Vagina (tissue), 2 donors: ENCODE measurements at regions not wholly inside any gene's neighbourhood (a gene's known extent, or its start where the extent isn't known, plus 50 kb on each side); places are given as distances from the start of the nearest gene placed in this dataset.

Source experiments
- POLR2AphosphoS5 ChIP-seq, 2 donors: sonication (generic); formaldehyde crosslinking; IDR thresholded peaks; one replicate each; pipeline ENCODE4 v1.9.0; 2017; ENCODE audit warnings: antibody characterized with exemption in 2 of 2, mild to moderate bottlenecking in 2 of 2, low read depth in 1 of 2; ENCODE audit not compliant: insufficient read depth in 1 of 2
- TF ChIP-seq, protein P1 (sequence below), 3 experiments: fragments of 450-650 bp in 2 of 3; fragments of 200-600 bp in 1 of 3; sonication (generic) in 1 of 3; IDR thresholded peaks; one replicate each; pipeline ENCODE4 v1.5.1; 2017 to 2019; ENCODE audit warnings: antibody characterized with exemption in 3 of 3, mild to moderate bottlenecking in 2 of 3, moderate library complexity in 2 of 3

DNA sequence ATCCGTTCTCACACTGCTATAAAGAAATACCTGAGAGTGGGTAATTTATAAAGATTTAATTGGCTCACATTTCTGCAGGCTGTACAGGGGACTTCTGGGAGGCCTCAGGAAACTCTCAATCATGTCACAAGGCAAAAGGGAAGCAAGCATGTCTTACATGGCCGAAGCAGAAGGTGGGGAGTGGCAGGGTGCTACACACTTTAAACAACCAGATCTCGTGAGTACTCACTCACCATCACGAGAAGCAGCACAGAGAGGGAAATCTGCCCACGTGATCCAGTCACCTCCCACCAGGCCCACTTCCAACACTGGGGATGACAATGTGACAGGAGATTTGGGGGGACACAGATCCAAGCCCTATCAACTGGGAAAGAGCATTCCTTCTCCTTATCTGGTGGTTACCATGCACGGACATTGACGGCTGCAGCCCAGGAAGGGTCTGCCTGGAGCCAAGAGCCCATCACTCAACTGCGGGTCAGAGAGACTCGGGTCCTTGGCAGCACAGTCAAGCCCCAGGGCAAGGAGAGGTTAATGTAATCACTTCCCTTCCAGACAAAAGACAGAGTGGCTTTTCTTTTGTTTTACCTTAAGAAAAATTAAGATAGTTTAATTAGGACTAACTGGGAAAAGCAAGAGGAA, 112.3 kb upstream of the CST7 start:
- TF ChIP-seq, protein P1, sequence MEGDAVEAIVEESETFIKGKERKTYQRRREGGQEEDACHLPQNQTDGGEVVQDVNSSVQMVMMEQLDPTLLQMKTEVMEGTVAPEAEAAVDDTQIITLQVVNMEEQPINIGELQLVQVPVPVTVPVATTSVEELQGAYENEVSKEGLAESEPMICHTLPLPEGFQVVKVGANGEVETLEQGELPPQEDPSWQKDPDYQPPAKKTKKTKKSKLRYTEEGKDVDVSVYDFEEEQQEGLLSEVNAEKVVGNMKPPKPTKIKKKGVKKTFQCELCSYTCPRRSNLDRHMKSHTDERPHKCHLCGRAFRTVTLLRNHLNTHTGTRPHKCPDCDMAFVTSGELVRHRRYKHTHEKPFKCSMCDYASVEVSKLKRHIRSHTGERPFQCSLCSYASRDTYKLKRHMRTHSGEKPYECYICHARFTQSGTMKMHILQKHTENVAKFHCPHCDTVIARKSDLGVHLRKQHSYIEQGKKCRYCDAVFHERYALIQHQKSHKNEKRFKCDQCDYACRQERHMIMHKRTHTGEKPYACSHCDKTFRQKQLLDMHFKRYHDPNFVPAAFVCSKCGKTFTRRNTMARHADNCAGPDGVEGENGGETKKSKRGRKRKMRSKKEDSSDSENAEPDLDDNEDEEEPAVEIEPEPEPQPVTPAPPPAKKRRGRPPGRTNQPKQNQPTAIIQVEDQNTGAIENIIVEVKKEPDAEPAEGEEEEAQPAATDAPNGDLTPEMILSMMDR (IDR thresholded peaks at IDR 0.05): no peak
- no peak for TF ChIP-seq POLR2AphosphoS5 (IDR thresholded peaks at IDR 0.05; ENCODE audit: insufficient read depth in 1 of 2, low read depth in 1 of 2)
